ENCODE measurements at regions not wholly inside any gene's neighbourhood (a gene's known extent, or its start where the extent isn't known, plus 50 kb on each side); places are given as distances from the start of the nearest gene placed in this dataset.

DNA sequence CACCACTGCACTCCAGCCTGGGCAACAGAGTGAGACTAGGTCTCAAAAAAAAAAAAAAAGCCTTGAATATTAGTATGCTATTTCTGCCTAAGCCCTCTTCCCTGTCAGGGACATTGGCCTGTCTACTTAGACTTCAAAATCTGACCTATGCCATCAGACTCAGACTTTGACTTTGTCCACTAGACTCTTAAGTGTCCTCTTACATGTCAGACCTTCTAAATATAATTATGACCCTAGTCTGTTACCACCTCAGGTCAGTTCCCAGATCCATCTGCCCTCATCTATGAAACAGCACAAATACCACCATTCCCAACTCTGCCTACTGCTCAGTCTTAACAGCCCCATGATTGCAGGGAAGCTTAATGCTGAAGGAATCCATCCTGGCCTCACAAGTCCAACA lies 244.6 kb downstream of the ZEB2 start:
- TF ChIP-seq, protein P1, sequence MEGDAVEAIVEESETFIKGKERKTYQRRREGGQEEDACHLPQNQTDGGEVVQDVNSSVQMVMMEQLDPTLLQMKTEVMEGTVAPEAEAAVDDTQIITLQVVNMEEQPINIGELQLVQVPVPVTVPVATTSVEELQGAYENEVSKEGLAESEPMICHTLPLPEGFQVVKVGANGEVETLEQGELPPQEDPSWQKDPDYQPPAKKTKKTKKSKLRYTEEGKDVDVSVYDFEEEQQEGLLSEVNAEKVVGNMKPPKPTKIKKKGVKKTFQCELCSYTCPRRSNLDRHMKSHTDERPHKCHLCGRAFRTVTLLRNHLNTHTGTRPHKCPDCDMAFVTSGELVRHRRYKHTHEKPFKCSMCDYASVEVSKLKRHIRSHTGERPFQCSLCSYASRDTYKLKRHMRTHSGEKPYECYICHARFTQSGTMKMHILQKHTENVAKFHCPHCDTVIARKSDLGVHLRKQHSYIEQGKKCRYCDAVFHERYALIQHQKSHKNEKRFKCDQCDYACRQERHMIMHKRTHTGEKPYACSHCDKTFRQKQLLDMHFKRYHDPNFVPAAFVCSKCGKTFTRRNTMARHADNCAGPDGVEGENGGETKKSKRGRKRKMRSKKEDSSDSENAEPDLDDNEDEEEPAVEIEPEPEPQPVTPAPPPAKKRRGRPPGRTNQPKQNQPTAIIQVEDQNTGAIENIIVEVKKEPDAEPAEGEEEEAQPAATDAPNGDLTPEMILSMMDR (conservative IDR thresholded peaks at IDR 0.05; ENCODE audit: low read depth, low read length), result no peak
- TF ChIP-seq EZH2phosphoT487 (IDR thresholded peaks at IDR 0.05; ENCODE audit: borderline replicate concordance, low read length), result no peak

Data from PC-3 (cell line).